ENCODE measurements at regions not wholly inside any gene's neighbourhood (a gene's known extent, or its start where the extent isn't known, plus 50 kb on each side); places are given as distances from the start of the nearest gene placed in this dataset.

DNA sequence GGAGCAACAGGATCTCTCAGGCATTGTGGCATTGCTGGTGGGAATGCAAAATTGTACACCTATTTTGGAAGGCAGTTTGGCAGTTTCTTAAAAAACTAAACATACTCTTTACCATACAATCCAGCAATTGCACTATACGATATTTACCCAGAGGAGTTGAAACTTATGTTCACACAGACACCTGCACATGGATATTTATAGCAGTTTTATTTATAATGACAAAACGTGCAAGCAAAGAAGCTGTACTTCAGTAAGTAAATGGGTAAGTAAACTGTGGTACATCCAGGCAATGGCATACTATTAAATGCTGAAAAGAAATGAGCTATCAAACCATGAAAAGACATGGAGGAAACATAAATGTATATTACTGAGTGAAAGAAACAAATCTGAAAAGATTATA is 71.6 kb upstream of the UBAC2 start:
- DNase-seq (ENCODE audit: low read depth, low spot score) = no peak
- Histone ChIP-seq H3K27ac (ENCODE audit: low read depth, low read length) (no peak overlapping the region), H3K4me3 (replicated peaks in 1 of 2; ENCODE audit: low read depth in 1 of 2, low read length in 2 of 2) (no peak overlapping the region), H3K4me1 (ENCODE audit: control insufficient read depth in 1 of 2, insufficient read depth in 2 of 2, low read length in 2 of 2) (peaks cover 0 to 13% of the 10 kb centered on the region in 2 experiments; a peak in 2 of 4 replicates), H3K79me2 (ENCODE audit: insufficient read depth, low read length) (no peaks in the 10 kb centered on the region), H3K9me3 (ENCODE audit: control insufficient read depth in 1 of 2, insufficient read depth in 1 of 2, low read depth in 1 of 2, low read length in 2 of 2) (no peaks in the 10 kb centered on the region), H4K20me1 (ENCODE audit: insufficient read depth) (no peaks in the 10 kb centered on the region), H3K27me3 (ENCODE audit: insufficient read depth, low read length) (no peaks in the 10 kb centered on the region), H3K9me2 (ENCODE audit: insufficient read depth) (no peaks in the 10 kb centered on the region), H3K9ac (ENCODE audit: low read length) (no peak overlapping the region), H2AFZ (ENCODE audit: low read depth, low read length, poor library complexity, severe bottlenecking) (no peak overlapping the region), H3K4me2 (ENCODE audit: low read length) (no peak overlapping the region), H3K36me3 (ENCODE audit: control insufficient read depth in 1 of 2, insufficient read depth in 2 of 2, low read length in 2 of 2) (no peaks in the 10 kb centered on the region)
- no peak for ATAC-seq
- TF ChIP-seq YY1 (IDR thresholded peaks at IDR 0.05; ENCODE audit: extremely low read depth, insufficient replicate concordance, low read depth, low read length) = no peak
- no peak for TF ChIP-seq TCF7L2 (IDR thresholded peaks at IDR 0.05; ENCODE audit: borderline replicate concordance, extremely low read depth, insufficient read depth, insufficient read length)
- TF ChIP-seq EZH2phosphoT487 (IDR thresholded peaks at IDR 0.05; ENCODE audit: borderline replicate concordance) = no peak
- TF ChIP-seq, protein P1, sequence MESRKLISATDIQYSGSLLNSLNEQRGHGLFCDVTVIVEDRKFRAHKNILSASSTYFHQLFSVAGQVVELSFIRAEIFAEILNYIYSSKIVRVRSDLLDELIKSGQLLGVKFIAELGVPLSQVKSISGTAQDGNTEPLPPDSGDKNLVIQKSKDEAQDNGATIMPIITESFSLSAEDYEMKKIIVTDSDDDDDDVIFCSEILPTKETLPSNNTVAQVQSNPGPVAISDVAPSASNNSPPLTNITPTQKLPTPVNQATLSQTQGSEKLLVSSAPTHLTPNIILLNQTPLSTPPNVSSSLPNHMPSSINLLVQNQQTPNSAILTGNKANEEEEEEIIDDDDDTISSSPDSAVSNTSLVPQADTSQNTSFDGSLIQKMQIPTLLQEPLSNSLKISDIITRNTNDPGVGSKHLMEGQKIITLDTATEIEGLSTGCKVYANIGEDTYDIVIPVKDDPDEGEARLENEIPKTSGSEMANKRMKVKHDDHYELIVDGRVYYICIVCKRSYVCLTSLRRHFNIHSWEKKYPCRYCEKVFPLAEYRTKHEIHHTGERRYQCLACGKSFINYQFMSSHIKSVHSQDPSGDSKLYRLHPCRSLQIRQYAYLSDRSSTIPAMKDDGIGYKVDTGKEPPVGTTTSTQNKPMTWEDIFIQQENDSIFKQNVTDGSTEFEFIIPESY (IDR thresholded peaks at IDR 0.05; ENCODE audit: extremely low read depth, insufficient replicate concordance, low read length) = no peak
- TF ChIP-seq CBX3 (IDR thresholded peaks at IDR 0.05; ENCODE audit: low read depth) = no peak
- TF ChIP-seq POLR2A (IDR thresholded peaks at IDR 0.05; ENCODE audit: borderline replicate concordance, extremely low read depth, insufficient read depth, insufficient read length) = no peak
- TF ChIP-seq ZNF274 (IDR thresholded peaks at IDR 0.05; ENCODE audit: low read depth, low read length) = no peak
- TF ChIP-seq SRF (IDR thresholded peaks at IDR 0.05; ENCODE audit: low read depth) = no peak
- no peak for TF ChIP-seq ELF1 (IDR thresholded peaks at IDR 0.05; ENCODE audit: borderline replicate concordance, low read depth)
- TF ChIP-seq SIN3A (IDR thresholded peaks at IDR 0.05; ENCODE audit: low read depth) = no peak
- TF ChIP-seq, protein P2, sequence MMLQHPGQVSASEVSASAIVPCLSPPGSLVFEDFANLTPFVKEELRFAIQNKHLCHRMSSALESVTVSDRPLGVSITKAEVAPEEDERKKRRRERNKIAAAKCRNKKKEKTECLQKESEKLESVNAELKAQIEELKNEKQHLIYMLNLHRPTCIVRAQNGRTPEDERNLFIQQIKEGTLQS (IDR thresholded peaks at IDR 0.05) = no peak
- no peak for TF ChIP-seq EGR1 (IDR thresholded peaks at IDR 0.05; ENCODE audit: low read depth)
- TF ChIP-seq ZFX (IDR thresholded peaks at IDR 0.05) = no peak
- TF ChIP-seq EZH2 (IDR thresholded peaks at IDR 0.05) = no peak
- no peak for TF ChIP-seq CEBPB (IDR thresholded peaks at IDR 0.05; ENCODE audit: low read depth)
- TF ChIP-seq, protein P3, sequence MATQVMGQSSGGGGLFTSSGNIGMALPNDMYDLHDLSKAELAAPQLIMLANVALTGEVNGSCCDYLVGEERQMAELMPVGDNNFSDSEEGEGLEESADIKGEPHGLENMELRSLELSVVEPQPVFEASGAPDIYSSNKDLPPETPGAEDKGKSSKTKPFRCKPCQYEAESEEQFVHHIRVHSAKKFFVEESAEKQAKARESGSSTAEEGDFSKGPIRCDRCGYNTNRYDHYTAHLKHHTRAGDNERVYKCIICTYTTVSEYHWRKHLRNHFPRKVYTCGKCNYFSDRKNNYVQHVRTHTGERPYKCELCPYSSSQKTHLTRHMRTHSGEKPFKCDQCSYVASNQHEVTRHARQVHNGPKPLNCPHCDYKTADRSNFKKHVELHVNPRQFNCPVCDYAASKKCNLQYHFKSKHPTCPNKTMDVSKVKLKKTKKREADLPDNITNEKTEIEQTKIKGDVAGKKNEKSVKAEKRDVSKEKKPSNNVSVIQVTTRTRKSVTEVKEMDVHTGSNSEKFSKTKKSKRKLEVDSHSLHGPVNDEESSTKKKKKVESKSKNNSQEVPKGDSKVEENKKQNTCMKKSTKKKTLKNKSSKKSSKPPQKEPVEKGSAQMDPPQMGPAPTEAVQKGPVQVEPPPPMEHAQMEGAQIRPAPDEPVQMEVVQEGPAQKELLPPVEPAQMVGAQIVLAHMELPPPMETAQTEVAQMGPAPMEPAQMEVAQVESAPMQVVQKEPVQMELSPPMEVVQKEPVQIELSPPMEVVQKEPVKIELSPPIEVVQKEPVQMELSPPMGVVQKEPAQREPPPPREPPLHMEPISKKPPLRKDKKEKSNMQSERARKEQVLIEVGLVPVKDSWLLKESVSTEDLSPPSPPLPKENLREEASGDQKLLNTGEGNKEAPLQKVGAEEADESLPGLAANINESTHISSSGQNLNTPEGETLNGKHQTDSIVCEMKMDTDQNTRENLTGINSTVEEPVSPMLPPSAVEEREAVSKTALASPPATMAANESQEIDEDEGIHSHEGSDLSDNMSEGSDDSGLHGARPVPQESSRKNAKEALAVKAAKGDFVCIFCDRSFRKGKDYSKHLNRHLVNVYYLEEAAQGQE (IDR thresholded peaks at IDR 0.05; ENCODE audit: low read depth) = no peak
- TF ChIP-seq, protein P4, sequence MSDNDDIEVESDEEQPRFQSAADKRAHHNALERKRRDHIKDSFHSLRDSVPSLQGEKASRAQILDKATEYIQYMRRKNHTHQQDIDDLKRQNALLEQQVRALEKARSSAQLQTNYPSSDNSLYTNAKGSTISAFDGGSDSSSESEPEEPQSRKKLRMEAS (IDR thresholded peaks at IDR 0.05) = no peak
- no peak for TF ChIP-seq SP1 (IDR thresholded peaks at IDR 0.05; ENCODE audit: low read depth)
- TF ChIP-seq, protein P5, sequence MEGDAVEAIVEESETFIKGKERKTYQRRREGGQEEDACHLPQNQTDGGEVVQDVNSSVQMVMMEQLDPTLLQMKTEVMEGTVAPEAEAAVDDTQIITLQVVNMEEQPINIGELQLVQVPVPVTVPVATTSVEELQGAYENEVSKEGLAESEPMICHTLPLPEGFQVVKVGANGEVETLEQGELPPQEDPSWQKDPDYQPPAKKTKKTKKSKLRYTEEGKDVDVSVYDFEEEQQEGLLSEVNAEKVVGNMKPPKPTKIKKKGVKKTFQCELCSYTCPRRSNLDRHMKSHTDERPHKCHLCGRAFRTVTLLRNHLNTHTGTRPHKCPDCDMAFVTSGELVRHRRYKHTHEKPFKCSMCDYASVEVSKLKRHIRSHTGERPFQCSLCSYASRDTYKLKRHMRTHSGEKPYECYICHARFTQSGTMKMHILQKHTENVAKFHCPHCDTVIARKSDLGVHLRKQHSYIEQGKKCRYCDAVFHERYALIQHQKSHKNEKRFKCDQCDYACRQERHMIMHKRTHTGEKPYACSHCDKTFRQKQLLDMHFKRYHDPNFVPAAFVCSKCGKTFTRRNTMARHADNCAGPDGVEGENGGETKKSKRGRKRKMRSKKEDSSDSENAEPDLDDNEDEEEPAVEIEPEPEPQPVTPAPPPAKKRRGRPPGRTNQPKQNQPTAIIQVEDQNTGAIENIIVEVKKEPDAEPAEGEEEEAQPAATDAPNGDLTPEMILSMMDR (IDR thresholded peaks at IDR 0.05 in 2 of 3, conservative IDR thresholded peaks at IDR 0.05 in 1 of 3; ENCODE audit: borderline replicate concordance in 1 of 3, insufficient read depth in 1 of 3, low read depth in 2 of 3, low read length in 2 of 3) = no peak
- no peak for TF ChIP-seq JUND (IDR thresholded peaks at IDR 0.05)
- intact Hi-C loops (cut with micrococcal nuclease) = no loop called here
- ChIA-PET POLR2A (no interaction called here), RAD21 (ENCODE audit: low non-redundant PET in 1 of 2, low total read pairs in 2 of 2, uncharacterized antibody in 2 of 2, unreplicated experiment in 2 of 2) (no interaction called here), CTCF (no interaction called here)
- no TSS peak for BruUV-seq (replicated peaks)

Measured in HCT116 (cell line).